Muscle layer of colon (tissue), 2 donors: ENCODE measurements at regions not wholly inside any gene's neighbourhood (a gene's known extent, or its start where the extent isn't known, plus 50 kb on each side); places are given as distances from the start of the nearest gene placed in this dataset.

Experiments
- H3K27ac ChIP-seq: one replicate; pipeline ENCODE4 v1.7.0; 2013; ENCODE audit warnings: low read depth, mild to moderate bottlenecking, low read length, moderate library complexity
- H3K27me3 ChIP-seq, 2 donors: one replicate each; pipeline ENCODE4 v1.7.0; 2013; ENCODE audit warnings: low read length in 2 of 2, mild to moderate bottlenecking in 2 of 2; ENCODE audit not compliant: insufficient read depth in 2 of 2, control insufficient read depth in 1 of 2
- H3K36me3 ChIP-seq: one replicate; pipeline ENCODE4 v1.7.0; 2013; ENCODE audit warnings: mild to moderate bottlenecking, low read length; ENCODE audit not compliant: insufficient read depth
- H3K4me1 ChIP-seq: one replicate; pipeline ENCODE4 v1.7.0; 2013; ENCODE audit warnings: mild to moderate bottlenecking, low read length; ENCODE audit not compliant: insufficient read depth
- H3K4me3 ChIP-seq, 2 donors: one replicate each; pipeline ENCODE4 v1.7.0; 2013; ENCODE audit warnings: low read length in 2 of 2, low read depth in 1 of 2, mild to moderate bottlenecking in 1 of 2, moderate library complexity in 1 of 2
- H3K9ac ChIP-seq: one replicate; pipeline ENCODE4 v1.7.0; 2013; ENCODE audit warnings: low read length
- H3K9me3 ChIP-seq: one replicate; pipeline ENCODE4 v1.7.0; 2013; ENCODE audit warnings: mild to moderate bottlenecking, low read length
- donor health status: abdominal sarcoma.
- donor health status: Adenocarcinoma of cecum.

DNA sequence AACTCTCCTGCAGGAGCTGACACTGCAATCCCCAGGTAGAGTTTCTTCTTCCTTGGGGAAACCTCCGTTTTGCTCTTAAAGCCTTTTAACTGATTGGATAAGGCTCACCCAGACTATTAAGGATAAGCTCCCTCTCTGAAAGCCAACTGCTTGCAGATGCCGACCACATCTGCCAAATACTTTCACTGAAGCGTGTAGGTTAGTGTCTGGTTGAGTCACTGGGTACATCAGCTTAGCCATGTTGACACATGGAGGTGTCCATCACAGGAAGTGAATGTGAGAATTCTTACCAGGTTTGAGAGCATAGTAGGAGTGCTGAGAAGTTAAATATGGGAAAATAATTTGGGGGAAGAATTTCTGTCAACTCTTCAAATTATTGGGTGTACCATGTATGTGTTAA, 202.0 kb downstream of the AJAP1 start:
- Histone ChIP-seq H3K9ac (no peak overlapping the region), H3K4me1 (no peaks in the 10 kb centered on the region), H3K36me3 (no peaks in the 10 kb centered on the region), H3K9me3 (no peaks in the 10 kb centered on the region), H3K27ac (no peak overlapping the region), H3K27me3 (no peaks in the 10 kb centered on the region), H3K4me3 (no peak overlapping the region)

- Histone ChIP-seq H3K4me3 (no peak overlapping the region), H3K36me3 (no peaks in the 10 kb centered on the region), H3K27ac (no peak overlapping the region), H3K4me1 (no peaks in the 10 kb centered on the region), H3K27me3 (no peaks in the 10 kb centered on the region), H3K9ac (no peak overlapping the region), H3K9me3 (no peaks in the 10 kb centered on the region)
Measured at GRCh38 chr1:4854367-4854766, 200.0 kb downstream of the AJAP1 start.

- Histone ChIP-seq H3K9ac (no peak overlapping the region), H3K27ac (no peak overlapping the region), H3K27me3 (no peaks in the 10 kb centered on the region), H3K9me3 (no peaks in the 10 kb centered on the region), H3K36me3 (no peaks in the 10 kb centered on the region), H3K4me1 (no peaks in the 10 kb centered on the region), H3K4me3 (no peak overlapping the region)
Measured at GRCh38 chr1:4853904-4854303, 199.5 kb downstream of the AJAP1 start.

DNA sequence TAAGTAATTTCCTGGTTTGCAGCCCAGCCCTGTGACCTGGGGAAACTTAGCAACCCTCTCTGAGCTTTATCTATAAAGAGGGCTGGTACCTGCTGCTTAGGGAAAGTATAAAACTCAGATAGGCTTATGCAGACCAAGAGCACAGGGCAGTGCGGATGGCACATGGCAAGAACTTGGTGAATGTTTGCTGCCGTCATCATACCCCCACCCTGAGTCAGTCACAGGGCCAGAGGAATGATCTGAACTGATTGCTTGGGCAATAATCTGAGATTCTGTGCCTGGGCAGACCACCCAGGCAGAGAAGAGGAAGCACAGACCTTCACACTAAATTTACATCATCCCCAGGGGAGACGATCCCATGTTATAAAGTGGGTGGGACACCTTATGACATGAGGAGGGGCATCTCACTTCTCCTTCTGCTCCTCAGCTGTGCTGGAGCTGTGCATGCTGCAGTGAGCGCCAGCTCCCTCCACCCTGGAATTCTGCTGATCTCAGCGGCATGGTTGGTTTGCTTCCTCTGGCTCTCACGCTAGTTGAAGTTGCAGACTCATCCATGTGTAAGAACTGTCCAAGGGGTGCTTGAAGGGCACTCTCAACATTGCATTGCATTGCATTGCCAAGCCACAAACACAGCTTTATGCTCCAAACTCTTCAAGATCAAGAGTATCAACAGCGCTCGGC, 197.1 kb downstream of the AJAP1 start:
- H3K4me1 ChIP-seq: no peaks in the 10 kb centered on the region
- no peaks in the 10 kb centered on the region for H3K36me3 ChIP-seq
- H3K9me3 ChIP-seq: no peaks in the 10 kb centered on the region
- H3K4me3 ChIP-seq: no peak overlapping the region
- H3K27me3 ChIP-seq: no peaks in the 10 kb centered on the region
- H3K27ac ChIP-seq: no peak overlapping the region
- H3K9ac ChIP-seq: no peak overlapping the region

DNA sequence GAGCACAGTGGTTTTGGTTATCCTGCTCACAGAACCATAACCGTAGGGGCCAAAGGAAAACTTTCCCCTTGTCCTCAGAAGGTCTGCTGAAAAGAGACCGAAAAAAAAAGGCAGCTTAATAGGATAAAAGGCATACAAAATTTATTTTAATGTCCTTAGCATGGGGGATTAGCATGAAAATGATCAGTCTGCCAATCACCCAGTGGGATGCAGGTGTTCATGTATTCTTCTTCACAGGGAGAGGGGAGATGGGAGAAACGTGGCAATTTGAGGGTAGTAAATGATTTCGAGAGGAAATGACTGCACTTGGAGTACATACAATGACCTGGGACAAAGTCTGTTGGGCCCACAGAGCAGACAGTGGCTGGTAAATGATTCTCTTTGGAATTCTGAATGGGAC, 194.0 kb downstream of the AJAP1 start:
- Histone ChIP-seq H3K36me3 (no peaks in the 10 kb centered on the region), H3K4me3 (no peak overlapping the region), H3K9ac (no peak overlapping the region), H3K27ac (no peak overlapping the region), H3K4me1 (no peaks in the 10 kb centered on the region), H3K9me3 (no peaks in the 10 kb centered on the region), H3K27me3 (no peaks in the 10 kb centered on the region)

GRCh38 chr1:4847711-4848110, 193.3 kb downstream of the AJAP1 start:
- Histone ChIP-seq H3K4me1 (no peaks in the 10 kb centered on the region), H3K27me3 (no peaks in the 10 kb centered on the region), H3K36me3 (no peaks in the 10 kb centered on the region)

More at GRCh38 chr1:4847711-4848110, 193.3 kb downstream of the AJAP1 start:
- H3K9me3 ChIP-seq: no peaks in the 10 kb centered on the region
- no peak overlapping the region for H3K27ac ChIP-seq
- no peak overlapping the region for H3K4me3 ChIP-seq
- H3K9ac ChIP-seq: no peak overlapping the region
